ENCODE measurements at regions not wholly inside any gene's neighbourhood (a gene's known extent, or its start where the extent isn't known, plus 50 kb on each side); places are given as distances from the start of the nearest gene placed in this dataset.

DNA sequence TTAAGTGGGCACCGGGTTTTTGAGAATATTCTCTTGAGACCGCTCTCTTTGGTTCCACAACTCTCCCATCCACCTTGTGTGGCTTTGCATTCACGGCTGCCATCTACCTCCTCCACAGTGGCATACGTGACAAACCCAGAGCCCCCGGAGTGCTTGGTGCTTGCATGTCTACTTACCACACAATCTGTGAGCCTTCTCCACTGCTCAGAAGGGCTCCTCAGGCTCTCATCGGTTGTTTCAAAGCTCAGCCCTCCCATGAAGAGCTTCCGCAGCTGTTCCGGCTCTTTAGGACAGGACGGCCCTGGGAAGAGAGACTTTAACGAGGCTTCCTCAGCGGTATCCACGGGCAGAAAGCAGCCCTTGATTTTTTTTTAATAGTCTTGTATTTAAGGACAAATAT, 167.6 kb upstream of the ANK2 start:
- TF ChIP-seq CTCF (optimal IDR thresholded peaks at IDR 0.05 in 1 of 3, IDR thresholded peaks at IDR 0.05 in 1 of 3, conservative IDR thresholded peaks at IDR 0.05 in 1 of 3; ENCODE audit: extremely low read depth in 1 of 3, insufficient read depth in 2 of 3, low read length in 3 of 3) (no peak), EZH2 (IDR thresholded peaks at IDR 0.05; ENCODE audit: low read length) (no peak)

Data from keratinocyte (primary cell).